Fibroblast of mammary gland (primary cell): ENCODE measurements at regions not wholly inside any gene's neighbourhood (a gene's known extent, or its start where the extent isn't known, plus 50 kb on each side); places are given as distances from the start of the nearest gene placed in this dataset.

Experiments
- DNase-seq: peaks from one replicate; pipeline ENCODE4 v3.0.0-alpha.2; 2010; ENCODE audit warnings: low read depth
- H3K4me3 ChIP-seq: 2 replicates; pipeline ENCODE4 v1.5.1; 2011; ENCODE audit warnings: low read depth, mild to moderate bottlenecking, low read length, moderate library complexity; ENCODE audit not compliant: control insufficient read depth
- TF ChIP-seq, protein P1 (sequence below): conservative IDR thresholded peaks from 2 replicates; pipeline ENCODE4 v1.5.1; 2011; ENCODE audit warnings: low read depth, low read length, inconsistent platforms; ENCODE audit not compliant: control insufficient read depth, insufficient read depth

DNA sequence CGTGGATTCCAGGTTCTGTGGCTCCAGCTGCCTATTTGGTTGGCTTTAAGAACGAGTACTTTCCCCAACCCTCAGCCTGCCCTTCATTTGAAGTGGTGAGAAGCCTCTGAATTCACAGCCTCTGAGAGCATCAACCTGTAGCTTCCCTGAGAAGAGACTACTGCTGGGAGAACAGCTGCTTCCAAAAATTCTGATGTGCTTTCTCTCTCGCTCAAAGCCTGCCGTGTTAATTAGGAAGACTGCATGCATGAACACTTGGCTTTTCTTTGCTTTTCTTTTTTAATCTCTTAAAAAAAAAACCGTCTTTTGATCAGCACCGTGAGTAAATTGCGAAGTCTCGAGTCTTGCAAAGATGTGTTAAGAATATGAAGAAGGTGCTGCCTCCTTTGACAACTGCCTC, 153.4 kb upstream of the MAP1B start:
- no peak for DNase-seq
- TF ChIP-seq, protein P1, sequence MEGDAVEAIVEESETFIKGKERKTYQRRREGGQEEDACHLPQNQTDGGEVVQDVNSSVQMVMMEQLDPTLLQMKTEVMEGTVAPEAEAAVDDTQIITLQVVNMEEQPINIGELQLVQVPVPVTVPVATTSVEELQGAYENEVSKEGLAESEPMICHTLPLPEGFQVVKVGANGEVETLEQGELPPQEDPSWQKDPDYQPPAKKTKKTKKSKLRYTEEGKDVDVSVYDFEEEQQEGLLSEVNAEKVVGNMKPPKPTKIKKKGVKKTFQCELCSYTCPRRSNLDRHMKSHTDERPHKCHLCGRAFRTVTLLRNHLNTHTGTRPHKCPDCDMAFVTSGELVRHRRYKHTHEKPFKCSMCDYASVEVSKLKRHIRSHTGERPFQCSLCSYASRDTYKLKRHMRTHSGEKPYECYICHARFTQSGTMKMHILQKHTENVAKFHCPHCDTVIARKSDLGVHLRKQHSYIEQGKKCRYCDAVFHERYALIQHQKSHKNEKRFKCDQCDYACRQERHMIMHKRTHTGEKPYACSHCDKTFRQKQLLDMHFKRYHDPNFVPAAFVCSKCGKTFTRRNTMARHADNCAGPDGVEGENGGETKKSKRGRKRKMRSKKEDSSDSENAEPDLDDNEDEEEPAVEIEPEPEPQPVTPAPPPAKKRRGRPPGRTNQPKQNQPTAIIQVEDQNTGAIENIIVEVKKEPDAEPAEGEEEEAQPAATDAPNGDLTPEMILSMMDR: no peak
- H3K4me3 ChIP-seq: no peak overlapping the region

DNA sequence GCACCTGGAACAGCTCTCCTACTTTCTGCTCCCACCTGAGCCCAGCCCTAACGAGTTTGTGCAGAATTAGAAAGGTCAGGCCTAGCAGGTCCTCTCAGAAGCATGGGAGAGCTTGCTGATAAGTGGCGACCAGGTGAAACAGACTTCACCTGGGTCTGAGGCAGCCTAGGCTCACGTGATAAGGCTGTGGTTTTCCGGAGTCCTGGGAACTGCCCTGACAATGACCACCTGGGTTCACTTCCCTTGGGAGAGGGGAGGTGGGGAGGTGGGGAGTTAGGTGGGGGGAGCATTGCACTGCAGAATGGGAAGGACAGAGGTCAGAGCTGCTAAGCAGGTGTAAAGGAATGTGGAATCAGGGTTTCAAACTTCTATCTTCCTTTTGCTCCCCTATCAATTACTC, 152.9 kb upstream of the MAP1B start:
- TF ChIP-seq, protein P1: no peak
- no peak overlapping the region for H3K4me3 ChIP-seq
- no peak for DNase-seq

DNA sequence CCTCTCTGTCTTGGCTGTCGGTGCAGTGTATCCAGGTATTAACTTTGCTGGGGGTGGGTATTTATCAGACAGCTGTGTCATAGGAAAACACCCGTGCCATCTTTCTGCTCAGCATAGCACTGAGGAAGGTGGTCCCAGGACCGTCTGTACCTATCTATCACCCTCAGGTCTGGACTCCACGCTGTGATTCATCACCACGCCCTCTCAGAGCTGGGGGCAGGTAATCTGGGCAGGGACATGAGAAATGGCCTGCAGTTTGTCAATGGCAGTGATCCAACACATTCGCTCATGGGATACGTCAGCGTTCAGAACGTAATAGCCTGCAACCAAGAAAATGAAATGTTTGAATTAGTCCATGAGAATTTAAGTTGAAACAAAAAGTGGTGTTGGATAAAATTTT, 151.6 kb upstream of the MAP1B start:
- peak; percentile 32 for DNase-seq
- H3K4me3 ChIP-seq: no peak overlapping the region
- TF ChIP-seq, protein P1: no peak

DNA sequence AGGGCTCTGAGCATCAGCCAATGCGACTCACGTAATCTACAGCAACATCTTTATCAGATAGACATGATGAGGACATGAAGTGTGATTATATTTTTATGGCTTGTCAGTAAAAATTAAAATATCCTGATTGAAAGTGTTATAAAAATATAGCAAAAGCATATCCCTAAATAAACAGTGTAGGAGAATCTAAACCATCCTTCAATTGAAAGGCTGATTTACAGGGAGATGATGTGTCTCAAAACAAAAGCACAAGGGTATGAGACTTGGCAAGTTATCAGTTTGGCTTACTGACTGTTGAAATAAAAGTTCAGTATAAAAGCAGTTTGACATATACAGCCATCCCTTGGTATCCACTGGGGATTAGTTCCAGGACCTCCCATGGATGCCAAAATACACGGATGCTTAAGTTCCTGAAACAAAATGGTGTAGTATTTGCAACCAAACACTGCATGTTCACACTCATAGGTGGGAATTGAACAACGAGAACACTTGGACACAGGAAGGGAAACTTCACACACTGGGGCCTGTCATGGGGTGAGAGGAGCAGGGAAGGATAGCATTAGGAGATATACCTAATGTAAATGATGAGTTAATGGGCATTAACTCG, 149.9 kb upstream of the MAP1B start:
- DNase-seq: no peak
- TF ChIP-seq, protein P1: no peak
- no peak overlapping the region for H3K4me3 ChIP-seq

DNA sequence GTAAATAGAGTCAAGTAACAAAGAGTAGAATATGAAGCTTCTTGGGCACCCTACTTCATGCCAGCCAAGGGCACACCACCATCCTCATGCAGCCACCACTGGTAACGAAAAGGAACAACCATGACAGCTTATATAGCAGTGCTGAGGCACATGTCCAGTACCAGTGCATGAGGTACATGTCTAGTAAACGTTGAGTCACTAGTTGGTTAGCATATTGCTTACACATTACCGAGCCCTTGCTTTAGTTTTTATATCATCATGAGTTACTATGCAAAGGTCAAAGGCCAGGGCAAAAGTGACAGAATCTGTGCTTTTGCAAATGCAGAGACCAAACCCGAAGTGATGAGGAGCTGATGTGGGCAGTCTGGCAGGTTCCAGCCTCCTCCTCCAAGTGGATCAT, 147.1 kb upstream of the MAP1B start:
- no peak overlapping the region for H3K4me3 ChIP-seq
- DNase-seq: peak; percentile 36
- TF ChIP-seq, protein P1: no peak

DNA sequence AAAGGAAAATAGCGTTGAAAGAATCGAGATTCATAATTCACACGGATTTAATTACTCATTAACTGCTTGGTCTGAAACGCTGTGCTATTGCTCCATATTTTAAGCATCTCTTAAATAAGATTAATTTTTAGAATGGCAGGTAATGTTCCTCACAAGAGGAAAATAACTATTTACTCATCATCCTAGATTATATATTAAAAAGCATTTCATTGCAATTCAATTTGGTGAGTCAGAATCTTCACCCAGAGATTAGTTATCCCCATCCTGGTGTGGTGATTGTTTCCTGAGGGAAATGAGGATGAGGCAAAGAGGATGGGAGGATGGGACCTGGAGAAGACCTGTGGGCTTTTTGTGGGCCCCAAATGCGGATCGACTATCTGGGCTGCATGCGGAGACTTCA, 145.5 kb upstream of the MAP1B start:
- no peak overlapping the region for H3K4me3 ChIP-seq
- TF ChIP-seq, protein P1: no peak
- no peak for DNase-seq

DNA sequence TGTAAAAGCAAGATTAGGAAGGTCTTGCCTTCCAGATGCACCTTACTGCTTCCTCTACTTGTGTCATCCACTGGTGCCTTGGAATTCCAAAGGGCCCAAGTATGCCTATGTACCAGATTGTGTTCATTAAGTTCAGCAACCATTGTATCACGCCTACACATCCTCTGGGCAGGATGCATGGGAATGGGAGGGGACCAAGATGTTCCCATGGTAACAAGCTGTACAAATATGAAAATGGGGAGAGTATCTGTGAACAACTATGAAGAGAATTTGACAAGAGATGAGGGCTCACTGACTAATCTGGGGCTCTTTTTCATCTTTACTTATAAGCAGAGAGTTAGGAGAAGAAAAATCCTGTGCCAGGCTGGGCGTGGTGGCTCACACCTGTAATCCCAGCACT, 137.8 kb upstream of the MAP1B start:
- TF ChIP-seq, protein P1: no peak
- H3K4me3 ChIP-seq: no peak overlapping the region
- peak; percentile 21 for DNase-seq
